Activated naive CD8-positive, alpha-beta T cell treated with anti-CD3 and anti-CD28 coated beads, Interleukin-2, amount 10 ng/mL, durations not matched to agents 7 days and 5 days (primary cell): ENCODE measurements at regions not wholly inside any gene's neighbourhood (a gene's known extent, or its start where the extent isn't known, plus 50 kb on each side); places are given as distances from the start of the nearest gene placed in this dataset.

Source experiments
- ATAC-seq: fragments of 150-1000 bp; cut with Tn5 transposase; one replicate; pipeline ENCODE4 v1.10.0; 2021; ENCODE audit warnings: low read depth, moderate library complexity
- POLR2A ChIA-PET: fragments of 350-600 bp; sonication (Branson Sonifier 250); formaldehyde crosslinking; loops from one replicate; lab custom pipeline; 2021; ENCODE audit warnings: antibody characterized with exemption; lab: Charles Lee
- DNase-seq: peaks from one replicate; pipeline ENCODE4 v3.0.0; 2021
- H3K27ac Mint-ChIP-seq: one replicate; pipeline ENCODE4 v1.8.0; 2022; ENCODE audit warnings: mild to moderate bottlenecking, mixed read lengths
- H3K27me3 Mint-ChIP-seq: one replicate; pipeline ENCODE4 v1.8.0; 2022; ENCODE audit warnings: mild to moderate bottlenecking, moderate library complexity, mixed read lengths
- H3K36me3 Mint-ChIP-seq: one replicate; pipeline ENCODE4 v1.8.0; 2021; ENCODE audit warnings: mild to moderate bottlenecking, mixed read lengths
- H3K4me1 Mint-ChIP-seq: one replicate; pipeline ENCODE4 v1.8.0; 2021; ENCODE audit warnings: mixed read lengths
- H3K4me3 Mint-ChIP-seq: one replicate; pipeline ENCODE4 v1.8.0; 2022; ENCODE audit warnings: mild to moderate bottlenecking, moderate library complexity, mixed read lengths
- H3K9me3 Mint-ChIP-seq: one replicate; pipeline ENCODE4 v1.8.0; 2021; ENCODE audit warnings: mixed read lengths

- ATAC-seq = no peak
- H3K27ac Mint-ChIP-seq = no peak overlapping the region
- H3K36me3 Mint-ChIP-seq = peaks cover 24% of the 10 kb centered on the region
- H3K4me3 Mint-ChIP-seq = no peak overlapping the region
- peaks cover 15% of the 10 kb centered on the region for H3K9me3 Mint-ChIP-seq
- no peak for DNase-seq
- H3K27me3 Mint-ChIP-seq = no peaks in the 10 kb centered on the region
- POLR2A ChIA-PET = no interaction called here
- peaks cover 19% of the 10 kb centered on the region for H3K4me1 Mint-ChIP-seq
These were observed 163.5 kb downstream of the VRK1 start for GRCh38 chr14:96960598-96961116.

GRCh38 chr14:96961895-96962294, 164.7 kb downstream of the VRK1 start:
- H3K9me3 Mint-ChIP-seq = peaks cover 17% of the 10 kb centered on the region
- no peak for DNase-seq
- H3K27ac Mint-ChIP-seq = peak overlapping the region; percentile 91
- H3K27me3 Mint-ChIP-seq = no peaks in the 10 kb centered on the region
- H3K4me3 Mint-ChIP-seq = peak overlapping the region; percentile 58
- peaks cover 23% of the 10 kb centered on the region for H3K4me1 Mint-ChIP-seq
- peaks cover 25% of the 10 kb centered on the region for H3K36me3 Mint-ChIP-seq
- no peak for ATAC-seq
- POLR2A ChIA-PET = no interaction called here

GRCh38 chr14:96962337-96962736, 165.2 kb downstream of the VRK1 start:
- peaks cover 23% of the 10 kb centered on the region for H3K4me1 Mint-ChIP-seq

GRCh38 chr14:96964726-96965415, 167.7 kb downstream of the VRK1 start:
- Mint-ChIP-seq H3K4me1 (peaks cover 23% of the 10 kb centered on the region), H3K27ac (no peak overlapping the region)

More at GRCh38 chr14:96962337-96962736, 165.2 kb downstream of the VRK1 start:
- H3K27ac Mint-ChIP-seq = peak overlapping the region; percentile 91
- peaks cover 25% of the 10 kb centered on the region for H3K36me3 Mint-ChIP-seq
- peak overlapping the region; percentile 58 for H3K4me3 Mint-ChIP-seq
- no peaks in the 10 kb centered on the region for H3K27me3 Mint-ChIP-seq
- peaks cover 17% of the 10 kb centered on the region for H3K9me3 Mint-ChIP-seq
- DNase-seq (no peak), ATAC-seq (peak; percentile 89)
- POLR2A ChIA-PET = no interaction called here

GRCh38 chr14:96965885-96966595, 168.9 kb downstream of the VRK1 start:
- POLR2A ChIA-PET = no interaction called here
- no peak for DNase-seq
- Mint-ChIP-seq H3K4me1 (peaks cover 19% of the 10 kb centered on the region), H3K27me3 (no peaks in the 10 kb centered on the region), H3K4me3 (no peak overlapping the region), H3K27ac (no peak overlapping the region), H3K36me3 (peaks cover 28% of the 10 kb centered on the region), H3K9me3 (peaks cover 16% of the 10 kb centered on the region)
- ATAC-seq = no peak

More at GRCh38 chr14:96964726-96965415, 167.7 kb downstream of the VRK1 start:
- no peaks in the 10 kb centered on the region for H3K27me3 Mint-ChIP-seq
- no peak for ATAC-seq
- POLR2A ChIA-PET = interaction anchor here (0.9 kb wide), 1 partner anchor 26 kb away, joined by 3 read pairs; no protein-coding TSS in a partner anchor
- peaks cover 20% of the 10 kb centered on the region for H3K9me3 Mint-ChIP-seq
- no peak overlapping the region for H3K4me3 Mint-ChIP-seq
- no peak for DNase-seq
- peaks cover 30% of the 10 kb centered on the region for H3K36me3 Mint-ChIP-seq

- Mint-ChIP-seq H3K4me1 (no peaks in the 10 kb centered on the region), H3K27me3 (peaks cover 11% of the 10 kb centered on the region), H3K9me3 (peaks cover 14% of the 10 kb centered on the region), H3K27ac (no peak overlapping the region), H3K4me3 (no peak overlapping the region), H3K36me3 (no peaks in the 10 kb centered on the region)
- POLR2A ChIA-PET = no interaction called here
- ATAC-seq (no peak), DNase-seq (no peak)
These were observed 177.9 kb downstream of the VRK1 start for GRCh38 chr14:96975116-96975515.

- POLR2A ChIA-PET = interaction anchor here (0.6 kb wide), 1 partner anchor 44 kb away, joined by 3 read pairs; no protein-coding TSS in a partner anchor
- ATAC-seq (no peak), DNase-seq (no peak)
- H3K36me3 Mint-ChIP-seq = no peaks in the 10 kb centered on the region
- peaks cover 11% of the 10 kb centered on the region for H3K27me3 Mint-ChIP-seq
- no peak overlapping the region for H3K27ac Mint-ChIP-seq
- H3K4me1 Mint-ChIP-seq = no peaks in the 10 kb centered on the region
- H3K4me3 Mint-ChIP-seq = no peak overlapping the region
- peaks cover 14% of the 10 kb centered on the region for H3K9me3 Mint-ChIP-seq
These were observed 181.5 kb downstream of the VRK1 start for GRCh38 chr14:96978525-96979272.

GRCh38 chr14:96979611-96980074, 182.5 kb downstream of the VRK1 start:
- POLR2A ChIA-PET = no interaction called here
- peaks cover 11% of the 10 kb centered on the region for H3K27me3 Mint-ChIP-seq
- no peak overlapping the region for H3K27ac Mint-ChIP-seq

GRCh38 chr14:96980835-96981234, 183.7 kb downstream of the VRK1 start:
- no peak overlapping the region for H3K4me3 Mint-ChIP-seq
- POLR2A ChIA-PET = no interaction called here
- H3K27ac Mint-ChIP-seq = no peak overlapping the region
- DNase-seq = no peak
- peaks cover 11% of the 10 kb centered on the region for H3K27me3 Mint-ChIP-seq
- H3K36me3 Mint-ChIP-seq = no peaks in the 10 kb centered on the region
- peaks cover 8% of the 10 kb centered on the region for H3K9me3 Mint-ChIP-seq
- ATAC-seq = no peak
- H3K4me1 Mint-ChIP-seq = no peaks in the 10 kb centered on the region

More at GRCh38 chr14:96979611-96980074, 182.5 kb downstream of the VRK1 start:
- peaks cover 13% of the 10 kb centered on the region for H3K9me3 Mint-ChIP-seq
- ATAC-seq (no peak), DNase-seq (no peak)
- no peaks in the 10 kb centered on the region for H3K36me3 Mint-ChIP-seq
- H3K4me1 Mint-ChIP-seq = no peaks in the 10 kb centered on the region
- no peak overlapping the region for H3K4me3 Mint-ChIP-seq

GRCh38 chr14:96986256-96987085, 189.3 kb downstream of the VRK1 start:
- DNase-seq (no peak), ATAC-seq (no peak)
- Mint-ChIP-seq H3K4me3 (peak overlapping the region; percentile 37), H3K4me1 (peaks cover 18% of the 10 kb centered on the region), H3K27me3 (no peaks in the 10 kb centered on the region), H3K9me3 (peaks cover 10% of the 10 kb centered on the region), H3K27ac (no peak overlapping the region), H3K36me3 (no peaks in the 10 kb centered on the region)
- POLR2A ChIA-PET = no interaction called here

GRCh38 chr14:96987086-96987474, 189.9 kb downstream of the VRK1 start:
- Mint-ChIP-seq H3K27me3 (no peaks in the 10 kb centered on the region), H3K9me3 (peaks cover 10% of the 10 kb centered on the region), H3K36me3 (no peaks in the 10 kb centered on the region), H3K4me3 (peak overlapping the region; percentile 37), H3K27ac (no peak overlapping the region), H3K4me1 (peaks cover 18% of the 10 kb centered on the region)
- peak; percentile 81 for ATAC-seq
- POLR2A ChIA-PET = no interaction called here
- DNase-seq = no peak

- Mint-ChIP-seq H3K9me3 (peaks cover 10% of the 10 kb centered on the region), H3K4me1 (peaks cover 18% of the 10 kb centered on the region), H3K36me3 (no peaks in the 10 kb centered on the region), H3K4me3 (no peak overlapping the region), H3K27me3 (peaks cover 3% of the 10 kb centered on the region), H3K27ac (no peak overlapping the region)
- no peak for ATAC-seq
- POLR2A ChIA-PET = no interaction called here
- DNase-seq = no peak
These were observed 190.6 kb downstream of the VRK1 start for GRCh38 chr14:96987771-96988170.
